Mesodermal cell (in vitro differentiated cells): ENCODE measurements at regions not wholly inside any gene's neighbourhood (a gene's known extent, or its start where the extent isn't known, plus 50 kb on each side); places are given as distances from the start of the nearest gene placed in this dataset.
A peak's percentile ranks its signal among the peaks of the same experiment; 100 is the strongest.
"Not testable (repeated sequence)": the region's sequence is repeated elsewhere in the genome, so short reads cannot be mapped to it uniquely, and the experiment has no call there.

ENCODE experiments used
- H3K27ac ChIP-seq: 2 replicates; pipeline ENCODE4 v1.7.0; 2013; ENCODE audit warnings: mild to moderate bottlenecking, low read depth, low read length, moderate library complexity; ENCODE audit not compliant: severe bottlenecking
- H3K36me3 ChIP-seq: 2 replicates; pipeline ENCODE4 v1.7.1; 2013; ENCODE audit warnings: mild to moderate bottlenecking, low read length, moderate library complexity; ENCODE audit not compliant: control insufficient read depth, insufficient read depth
- H3K4me1 ChIP-seq: one replicate; pipeline ENCODE4 v1.7.1; 2013; ENCODE audit warnings: mild to moderate bottlenecking, low read length; ENCODE audit not compliant: insufficient read depth, control insufficient read depth, poor library complexity, severe bottlenecking
- H3K4me3 ChIP-seq: 2 replicates; pipeline ENCODE4 v1.7.0; 2013; ENCODE audit warnings: low read length, control low read depth, mild to moderate bottlenecking; ENCODE audit not compliant: insufficient read depth, poor library complexity, severe bottlenecking; ENCODE audit errors: extremely low read depth
- H3K9me3 ChIP-seq: 2 replicates; pipeline ENCODE4 v1.7.1; 2013; ENCODE audit warnings: mild to moderate bottlenecking, low read length, moderate library complexity; ENCODE audit not compliant: control insufficient read depth
- WGBS, 2 experiments: methylation state at CpG; one replicate each; pipeline ENCODE4 v1.1.5; 2013; ENCODE audit warnings: missing lambda C conversion rate in 2 of 2; ENCODE audit not compliant: insufficient coverage in 2 of 2; 5-methylcytosine and 5-hydroxymethylcytosine counted together

DNA sequence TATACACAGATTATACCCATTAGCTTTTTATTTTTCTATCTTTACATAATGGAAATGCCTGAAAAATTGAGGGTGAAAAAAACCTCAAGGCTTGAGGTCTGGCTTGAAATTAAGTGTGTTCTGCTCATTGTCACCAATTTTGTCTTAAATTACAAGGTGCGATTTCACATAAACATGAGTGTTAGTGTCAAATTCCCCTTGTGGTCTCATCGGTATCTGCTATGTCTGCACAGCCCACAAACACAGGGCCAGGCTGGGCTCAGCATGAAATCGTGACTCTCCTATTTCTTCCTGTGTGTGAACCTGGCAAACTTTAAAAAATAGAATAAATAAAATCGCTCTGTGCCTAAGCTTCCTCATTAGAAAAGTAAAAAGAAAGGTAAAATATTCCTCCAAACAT lies 109.1 kb downstream of the CRLF2 start:
- WGBS, 2 experiments: 83 to 92% methylated on average over 2 of the region's 4 CpGs
- Histone ChIP-seq H3K9me3 (no peaks in the 10 kb centered on the region), H3K4me1 (no peaks in the 10 kb centered on the region), H3K36me3 (no peaks in the 10 kb centered on the region), H3K27ac (no peak overlapping the region), H3K4me3 (no peak overlapping the region)

DNA sequence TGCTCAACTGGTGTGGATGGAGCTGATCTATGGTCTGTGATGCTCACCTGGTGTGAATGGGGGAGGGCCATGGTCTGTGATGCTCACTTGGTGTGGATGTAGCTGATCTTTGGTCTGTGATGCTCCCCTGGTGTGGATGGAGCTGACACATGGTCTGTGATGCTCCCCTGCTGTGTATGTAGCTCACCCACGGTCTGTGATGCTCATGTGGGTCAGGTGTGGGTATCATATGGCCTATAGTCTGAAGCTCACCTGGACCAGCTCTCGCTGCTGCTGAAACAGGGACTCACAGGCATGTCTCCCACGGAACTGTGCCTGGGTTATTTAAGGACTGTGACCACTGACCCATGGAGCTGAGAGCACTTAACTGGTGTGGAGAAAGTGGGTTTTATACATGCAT lies 109.7 kb downstream of the CRLF2 start:
- H3K9me3 ChIP-seq: no peaks in the 10 kb centered on the region
- WGBS, 2 experiments: 76 to 84% methylated on average over 3 of the region's 3 CpGs
- no peak overlapping the region for H3K4me3 ChIP-seq

DNA sequence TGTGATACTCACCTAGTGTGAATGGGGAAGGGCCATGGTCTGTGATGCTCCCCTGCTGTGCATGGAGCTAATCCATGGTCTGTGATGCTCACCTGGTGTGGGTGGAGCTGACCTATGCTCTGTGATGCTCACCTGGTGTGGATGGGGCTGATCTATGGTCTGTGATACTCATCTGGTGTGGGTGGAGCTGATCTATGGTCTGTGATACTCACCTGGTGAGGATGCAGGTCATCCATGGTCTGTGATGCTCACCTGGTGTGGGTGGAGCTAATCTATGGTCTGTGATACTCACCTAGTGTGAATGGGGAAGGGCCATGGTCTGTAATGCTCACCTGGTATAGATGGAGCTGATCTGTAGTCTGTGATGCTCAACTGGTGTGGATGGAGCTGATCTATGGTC lies 110.2 kb downstream of the CRLF2 start:
- not testable (repeated sequence) for H3K4me3 ChIP-seq, H3K36me3 ChIP-seq, H3K9me3 ChIP-seq, H3K27ac ChIP-seq, H3K4me1 ChIP-seq

More for the DNA sequence above, 109.7 kb downstream of the CRLF2 start:
- Histone ChIP-seq H3K27ac (no peak overlapping the region), H3K36me3 (no peaks in the 10 kb centered on the region), H3K4me1 (no peaks in the 10 kb centered on the region)

DNA sequence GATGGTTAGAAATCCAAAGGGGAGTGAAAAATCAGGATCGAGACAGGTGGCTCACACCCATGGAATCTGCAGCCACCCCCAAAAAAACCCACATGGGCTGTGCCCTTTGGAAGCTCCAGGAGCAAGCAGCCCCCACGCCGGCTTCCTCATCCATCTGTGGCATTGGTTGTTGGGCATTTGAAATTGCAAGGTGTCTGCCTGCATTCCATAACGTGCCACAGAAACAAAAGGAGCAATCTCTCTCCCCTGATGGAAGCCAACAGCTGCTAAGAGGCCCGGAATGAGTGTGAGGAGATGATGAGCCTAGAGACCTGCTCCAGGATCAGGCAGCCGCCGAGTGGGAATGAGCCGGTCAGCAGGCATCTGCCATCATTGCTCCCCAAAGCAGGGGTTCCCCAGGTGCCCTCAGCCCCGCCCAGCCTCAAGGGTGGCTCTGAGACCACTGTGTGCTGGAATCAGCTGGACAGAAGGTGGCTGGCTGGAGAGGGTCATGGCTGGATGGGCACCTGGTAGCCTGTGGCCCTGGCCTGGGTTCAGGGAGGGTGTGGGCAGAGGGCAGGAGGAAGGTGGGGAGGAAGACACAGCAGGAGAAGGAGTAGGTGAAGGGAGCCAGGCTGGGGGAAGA lies 113.2 kb downstream of the CRLF2 start:
- no peak overlapping the region for H3K27ac ChIP-seq
- no peaks in the 10 kb centered on the region for H3K9me3 ChIP-seq
- no peaks in the 10 kb centered on the region for H3K4me1 ChIP-seq
- H3K36me3 ChIP-seq: no peaks in the 10 kb centered on the region
- 82 to 83% methylated on average over 3 to 6 of the region's 9 CpGs for WGBS, 2 experiments
- H3K4me3 ChIP-seq: no peak overlapping the region

DNA sequence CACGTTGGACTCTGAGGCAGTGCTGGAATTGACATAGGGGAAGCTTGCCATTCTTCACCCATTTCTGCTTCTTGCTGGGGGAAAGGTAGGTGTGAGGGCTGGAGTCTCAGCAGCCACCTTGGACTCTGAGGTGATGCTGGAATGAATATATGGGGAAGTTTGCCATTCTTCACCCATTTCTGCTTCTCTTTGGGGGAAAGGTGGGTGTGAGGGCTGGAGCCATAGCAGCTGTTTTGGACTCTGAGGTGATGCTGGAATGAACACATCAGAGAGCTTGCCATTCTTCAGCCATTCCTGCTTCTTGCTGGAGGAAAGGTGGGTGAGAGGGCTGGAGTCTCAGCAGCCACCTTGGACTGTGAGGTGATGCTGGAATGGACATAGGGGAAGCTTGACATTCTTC lies 115.1 kb downstream of the CRLF2 start:
- no peaks in the 10 kb centered on the region for H3K9me3 ChIP-seq
- no peak overlapping the region for H3K27ac ChIP-seq
- no peak overlapping the region for H3K4me3 ChIP-seq
- no peaks in the 10 kb centered on the region for H3K4me1 ChIP-seq
- WGBS, 2 experiments: 83% methylated on average over 1 of the region's 1 CpG; no CpG with 5 or more reads in 1 of the 2 experiments
- H3K36me3 ChIP-seq: no peaks in the 10 kb centered on the region

DNA sequence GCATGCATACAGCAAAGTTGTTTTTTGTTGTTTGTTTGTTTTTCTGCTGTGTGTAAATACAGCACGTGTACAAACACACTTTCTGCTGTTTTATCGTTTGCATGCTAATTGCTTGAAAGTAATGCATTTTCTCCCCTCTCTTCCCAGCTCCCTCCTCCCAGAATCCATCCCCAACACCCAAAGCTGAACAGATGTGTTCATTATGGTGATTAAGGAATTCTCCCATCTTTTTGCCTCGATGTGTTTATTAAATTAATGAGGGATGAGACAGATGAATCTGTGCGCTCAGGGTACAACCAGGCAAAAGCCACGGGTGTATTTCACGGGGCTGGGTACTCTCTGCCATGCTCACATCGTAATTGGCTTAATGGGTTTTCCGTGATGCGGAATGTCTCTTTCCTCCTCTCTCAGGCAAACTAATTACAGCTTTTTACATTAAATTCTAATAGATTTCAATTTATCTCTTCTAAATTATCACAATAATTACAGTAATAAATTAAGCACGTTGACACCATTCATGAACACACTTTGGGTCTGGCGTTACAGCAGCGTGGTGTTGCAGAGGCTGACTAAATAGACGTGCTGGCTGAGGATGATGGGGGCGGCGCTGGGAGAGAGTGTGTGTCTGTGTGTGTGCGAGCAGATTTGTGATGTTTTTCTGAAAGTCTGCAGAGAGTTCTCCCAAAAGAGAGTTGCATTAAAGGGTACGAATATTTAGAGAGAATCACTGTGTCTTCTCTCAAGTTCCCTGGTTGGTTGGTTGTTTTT lies 117.7 kb downstream of the CRLF2 start:
- 92 to 97% methylated on average over 13 to 14 of the region's 17 CpGs for WGBS, 2 experiments
- H3K27ac ChIP-seq: no peak overlapping the region

DNA sequence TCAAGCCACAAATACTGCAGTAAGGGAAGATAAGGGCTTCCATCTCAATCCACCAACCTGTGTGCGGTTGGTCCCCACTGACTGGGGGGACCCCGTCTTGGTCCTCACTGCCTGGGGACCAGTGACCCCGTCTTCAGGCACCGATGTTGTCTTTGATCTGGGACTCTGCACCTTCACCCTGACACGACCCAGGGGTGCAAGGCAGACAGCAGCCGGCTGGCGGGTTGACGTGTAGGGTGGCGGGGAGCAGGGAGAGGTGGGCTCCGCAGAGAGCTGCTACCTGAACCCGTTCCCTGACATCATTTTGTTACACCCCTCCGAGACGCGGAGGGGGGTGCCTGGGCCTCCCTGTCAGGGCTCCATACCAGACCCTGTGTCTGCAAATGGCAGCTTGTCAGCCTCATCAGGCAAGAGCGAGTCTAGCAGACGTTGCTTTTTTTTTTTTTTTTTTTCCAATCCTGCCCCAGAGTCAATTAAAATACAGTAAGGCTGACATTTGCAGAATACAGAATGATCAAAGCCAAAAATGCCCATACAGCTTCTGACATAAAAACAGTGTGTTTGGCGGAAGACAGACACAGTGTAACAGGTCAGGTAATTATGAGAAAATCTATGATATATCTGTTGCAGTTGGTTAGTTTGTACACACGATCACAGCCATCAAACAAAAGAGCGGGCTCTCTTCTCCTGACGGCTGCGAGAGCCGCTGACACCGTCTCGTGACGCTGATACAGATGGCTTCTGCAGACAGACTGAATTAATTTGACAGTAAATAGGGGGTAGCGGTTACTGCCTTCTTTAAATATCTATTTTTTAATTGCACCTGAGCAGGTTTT lies 118.6 kb downstream of the CRLF2 start:
- no peak overlapping the region for H3K27ac ChIP-seq
- H3K4me1 ChIP-seq: no peaks in the 10 kb centered on the region
- 82 to 87% methylated on average over 18 to 19 of the region's 26 CpGs for WGBS, 2 experiments
- no peak overlapping the region for H3K4me3 ChIP-seq
- H3K36me3 ChIP-seq: no peaks in the 10 kb centered on the region
- H3K9me3 ChIP-seq: no peaks in the 10 kb centered on the region

More for the DNA sequence above, 117.7 kb downstream of the CRLF2 start:
- Histone ChIP-seq H3K9me3 (no peaks in the 10 kb centered on the region), H3K36me3 (no peaks in the 10 kb centered on the region), H3K4me3 (no peak overlapping the region), H3K4me1 (no peaks in the 10 kb centered on the region)

DNA sequence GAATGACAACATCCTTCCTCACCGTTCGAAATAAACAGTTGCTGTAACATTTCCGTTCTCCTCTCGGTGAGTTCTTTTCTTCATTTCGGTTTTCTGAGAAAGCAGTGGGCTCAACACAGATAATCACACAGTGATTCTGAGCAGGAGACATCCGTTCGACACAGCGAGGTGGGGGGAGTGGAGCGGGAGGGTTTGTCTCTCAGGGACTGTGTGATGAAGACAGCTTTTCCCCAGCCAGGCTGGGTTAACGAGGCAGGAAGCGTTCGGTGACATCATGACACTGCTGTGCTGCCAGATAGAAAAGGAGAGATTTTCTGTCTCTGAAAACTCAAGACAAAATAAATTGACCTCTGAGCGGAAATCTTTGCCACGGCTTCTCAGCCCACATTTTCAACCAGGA lies 119.3 kb downstream of the CRLF2 start:
- no peak overlapping the region for H3K27ac ChIP-seq
- no peaks in the 10 kb centered on the region for H3K9me3 ChIP-seq
- WGBS, 2 experiments: 80 to 82% methylated on average over 9 to 10 of the region's 14 CpGs
- no peak overlapping the region for H3K4me3 ChIP-seq
- no peaks in the 10 kb centered on the region for H3K36me3 ChIP-seq
- no peaks in the 10 kb centered on the region for H3K4me1 ChIP-seq

DNA sequence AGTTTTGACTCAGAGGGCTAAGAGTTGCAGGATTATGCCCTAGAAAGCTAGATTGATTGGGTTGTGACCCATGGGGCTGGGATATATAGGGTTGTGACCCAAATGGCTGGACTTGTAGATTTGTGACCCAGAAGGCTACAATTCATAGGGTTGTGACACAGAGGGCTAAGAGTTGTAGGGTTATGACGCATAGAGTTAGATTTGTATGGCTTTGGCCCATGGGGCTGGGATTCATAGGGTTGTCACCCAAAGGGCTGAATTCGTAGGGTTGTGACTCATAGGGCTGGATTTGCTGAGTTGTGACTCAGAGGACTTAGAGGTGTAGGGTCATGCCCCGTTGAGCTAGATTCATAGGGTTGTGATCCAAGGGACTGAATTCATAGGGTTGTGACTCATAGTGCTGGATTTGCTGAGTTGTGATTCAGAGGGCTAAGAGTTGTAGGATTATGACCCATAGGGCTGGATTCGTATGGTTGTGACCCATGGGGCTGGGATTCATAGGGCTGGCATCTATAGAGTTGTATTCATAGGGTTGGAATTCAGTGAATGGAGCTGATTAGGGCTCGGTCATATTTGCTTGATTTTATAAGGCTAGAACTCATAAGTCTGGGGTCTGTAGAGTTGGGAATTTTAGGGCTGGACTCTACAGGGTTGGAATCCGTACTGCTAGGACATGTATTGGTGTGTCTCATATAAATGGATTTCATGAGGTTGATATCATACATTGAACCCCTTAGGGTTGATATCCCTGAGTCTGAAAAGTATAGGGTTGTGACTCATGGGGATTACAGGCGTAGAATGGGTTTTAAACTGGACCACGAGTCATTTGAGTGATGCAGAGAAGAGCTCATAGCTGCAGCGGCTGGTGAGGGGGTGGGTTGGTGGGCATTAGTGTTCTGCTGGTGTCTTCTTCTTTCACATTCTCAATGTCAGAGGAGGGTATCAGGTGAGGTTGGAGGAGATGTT lies 125.7 kb downstream of the CRLF2 start:
- WGBS, 2 experiments: 78 to 79% methylated on average over 8 to 9 of the region's 9 CpGs
- Histone ChIP-seq H3K4me1 (peaks cover 7% of the 10 kb centered on the region), H3K4me3 (no peak overlapping the region), H3K27ac (peak overlapping the region; percentile 19), H3K36me3 (no peaks in the 10 kb centered on the region), H3K9me3 (no peaks in the 10 kb centered on the region)

DNA sequence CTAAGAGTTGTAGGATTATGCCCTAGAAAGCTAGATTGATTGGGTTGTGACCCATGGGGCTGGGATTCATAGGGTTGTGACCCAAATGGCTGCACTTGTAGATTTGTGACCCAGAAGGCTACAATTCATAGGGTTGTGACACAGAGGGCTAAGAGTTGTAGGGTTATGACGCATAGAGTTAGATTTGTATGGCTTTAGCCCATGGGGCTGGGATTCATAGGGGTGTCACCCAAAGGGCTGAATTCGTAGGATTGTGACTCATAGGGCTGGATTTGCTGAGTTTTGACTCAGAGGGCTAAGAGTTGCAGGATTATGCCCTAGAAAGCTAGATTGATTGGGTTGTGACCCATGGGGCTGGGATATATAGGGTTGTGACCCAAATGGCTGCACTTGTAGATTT lies 126.6 kb downstream of the CRLF2 start:
- H3K9me3 ChIP-seq, H3K27ac ChIP-seq, H3K4me3 ChIP-seq, H3K36me3 ChIP-seq, H3K4me1 ChIP-seq: not testable (repeated sequence)
- 79 to 90% methylated on average over 2 of the region's 2 CpGs for WGBS, 2 experiments
